ENCODE measurements at regions not wholly inside any gene's neighbourhood (a gene's known extent, or its start where the extent isn't known, plus 50 kb on each side); places are given as distances from the start of the nearest gene placed in this dataset.

DNA sequence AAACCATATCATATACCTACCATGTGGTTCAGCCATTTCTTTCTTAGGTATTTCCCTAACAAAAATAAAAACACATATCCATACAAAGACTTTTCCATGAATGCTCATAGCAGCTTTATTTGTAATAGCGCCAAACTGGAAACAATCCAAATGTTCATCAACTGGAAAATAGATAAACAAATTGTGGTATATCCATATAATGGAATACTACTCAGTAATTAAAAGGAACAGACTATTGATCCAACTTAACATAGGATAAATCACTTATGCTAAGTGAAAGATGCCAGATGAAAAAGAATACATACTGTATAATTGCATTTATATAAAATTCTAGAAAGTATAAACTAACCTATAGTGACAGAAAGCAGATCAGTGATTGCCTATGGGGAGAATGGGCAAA is 323.3 kb downstream of the BUD13 start:
- H3K4me3 Mint-ChIP-seq (ENCODE audit: low read depth), result no peak overlapping the region
- H3K36me3 Mint-ChIP-seq (ENCODE audit: insufficient read depth), result no peaks in the 10 kb centered on the region
- H3K4me1 Mint-ChIP-seq (ENCODE audit: low read depth), result no peaks in the 10 kb centered on the region
- H3K27ac Mint-ChIP-seq, result no peak overlapping the region
- peaks cover 7% of the 10 kb centered on the region for H3K9me3 Mint-ChIP-seq (ENCODE audit: low read depth)
- TF ChIP-seq, protein P1, sequence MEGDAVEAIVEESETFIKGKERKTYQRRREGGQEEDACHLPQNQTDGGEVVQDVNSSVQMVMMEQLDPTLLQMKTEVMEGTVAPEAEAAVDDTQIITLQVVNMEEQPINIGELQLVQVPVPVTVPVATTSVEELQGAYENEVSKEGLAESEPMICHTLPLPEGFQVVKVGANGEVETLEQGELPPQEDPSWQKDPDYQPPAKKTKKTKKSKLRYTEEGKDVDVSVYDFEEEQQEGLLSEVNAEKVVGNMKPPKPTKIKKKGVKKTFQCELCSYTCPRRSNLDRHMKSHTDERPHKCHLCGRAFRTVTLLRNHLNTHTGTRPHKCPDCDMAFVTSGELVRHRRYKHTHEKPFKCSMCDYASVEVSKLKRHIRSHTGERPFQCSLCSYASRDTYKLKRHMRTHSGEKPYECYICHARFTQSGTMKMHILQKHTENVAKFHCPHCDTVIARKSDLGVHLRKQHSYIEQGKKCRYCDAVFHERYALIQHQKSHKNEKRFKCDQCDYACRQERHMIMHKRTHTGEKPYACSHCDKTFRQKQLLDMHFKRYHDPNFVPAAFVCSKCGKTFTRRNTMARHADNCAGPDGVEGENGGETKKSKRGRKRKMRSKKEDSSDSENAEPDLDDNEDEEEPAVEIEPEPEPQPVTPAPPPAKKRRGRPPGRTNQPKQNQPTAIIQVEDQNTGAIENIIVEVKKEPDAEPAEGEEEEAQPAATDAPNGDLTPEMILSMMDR (IDR thresholded peaks at IDR 0.05; ENCODE audit: unreplicated experiment), result no peak
- H3K27me3 Mint-ChIP-seq, result peaks cover 15% of the 10 kb centered on the region
- DNase-seq (ENCODE audit: low spot score, unreplicated experiment), result no peak

DNA sequence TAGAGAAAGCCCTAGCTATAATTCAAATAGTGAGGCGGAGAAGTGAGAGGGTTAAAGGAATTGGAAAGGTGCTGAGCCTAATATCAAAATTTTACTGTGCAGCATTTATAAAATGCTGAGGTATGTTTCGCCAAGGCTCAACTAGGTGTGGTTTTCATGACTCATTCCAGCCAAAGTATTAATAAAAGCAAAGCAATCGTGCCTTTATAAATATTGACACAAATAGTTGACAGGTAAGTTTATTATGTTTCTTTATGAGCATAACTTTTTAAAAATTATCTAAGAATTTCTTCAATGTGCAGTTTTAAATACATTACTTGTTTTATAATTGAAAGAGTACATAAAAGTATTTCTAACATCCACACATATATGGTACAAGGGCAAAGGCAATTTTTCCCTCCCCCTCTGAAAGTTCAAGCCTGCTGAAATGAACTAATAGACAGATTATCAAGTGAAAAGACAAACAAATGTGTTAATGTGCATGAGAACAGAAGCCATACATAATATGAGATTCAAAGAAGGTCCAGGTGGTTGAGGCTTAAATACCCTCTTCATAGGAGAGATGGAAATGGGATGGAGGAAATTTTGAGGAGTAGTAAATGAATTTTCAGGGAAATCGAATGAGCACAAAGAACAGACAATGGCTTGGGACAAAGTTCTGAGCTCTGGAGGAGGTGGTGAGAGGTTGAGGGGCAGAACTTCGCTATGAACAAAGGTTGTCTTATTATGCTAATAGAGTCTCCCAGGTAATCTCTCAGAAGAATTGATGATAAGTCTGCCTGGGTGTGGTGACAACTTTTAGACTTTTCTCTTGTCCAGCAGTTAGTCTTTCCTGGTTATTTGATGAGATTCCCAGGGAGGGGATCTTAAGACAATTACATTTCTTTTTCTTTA is 326.5 kb downstream of the BUD13 start:
- DNase-seq (ENCODE audit: low spot score, unreplicated experiment), result no peak
- H3K27me3 Mint-ChIP-seq, result peaks cover 11% of the 10 kb centered on the region
- H3K4me3 Mint-ChIP-seq (ENCODE audit: low read depth), result no peak overlapping the region
- H3K27ac Mint-ChIP-seq, result no peak overlapping the region
- no peaks in the 10 kb centered on the region for H3K4me1 Mint-ChIP-seq (ENCODE audit: low read depth)
- no peaks in the 10 kb centered on the region for H3K36me3 Mint-ChIP-seq (ENCODE audit: insufficient read depth)
- peaks cover 8% of the 10 kb centered on the region for H3K9me3 Mint-ChIP-seq (ENCODE audit: low read depth)
- TF ChIP-seq, protein P1 (IDR thresholded peaks at IDR 0.05; ENCODE audit: unreplicated experiment), result no peak

DNA sequence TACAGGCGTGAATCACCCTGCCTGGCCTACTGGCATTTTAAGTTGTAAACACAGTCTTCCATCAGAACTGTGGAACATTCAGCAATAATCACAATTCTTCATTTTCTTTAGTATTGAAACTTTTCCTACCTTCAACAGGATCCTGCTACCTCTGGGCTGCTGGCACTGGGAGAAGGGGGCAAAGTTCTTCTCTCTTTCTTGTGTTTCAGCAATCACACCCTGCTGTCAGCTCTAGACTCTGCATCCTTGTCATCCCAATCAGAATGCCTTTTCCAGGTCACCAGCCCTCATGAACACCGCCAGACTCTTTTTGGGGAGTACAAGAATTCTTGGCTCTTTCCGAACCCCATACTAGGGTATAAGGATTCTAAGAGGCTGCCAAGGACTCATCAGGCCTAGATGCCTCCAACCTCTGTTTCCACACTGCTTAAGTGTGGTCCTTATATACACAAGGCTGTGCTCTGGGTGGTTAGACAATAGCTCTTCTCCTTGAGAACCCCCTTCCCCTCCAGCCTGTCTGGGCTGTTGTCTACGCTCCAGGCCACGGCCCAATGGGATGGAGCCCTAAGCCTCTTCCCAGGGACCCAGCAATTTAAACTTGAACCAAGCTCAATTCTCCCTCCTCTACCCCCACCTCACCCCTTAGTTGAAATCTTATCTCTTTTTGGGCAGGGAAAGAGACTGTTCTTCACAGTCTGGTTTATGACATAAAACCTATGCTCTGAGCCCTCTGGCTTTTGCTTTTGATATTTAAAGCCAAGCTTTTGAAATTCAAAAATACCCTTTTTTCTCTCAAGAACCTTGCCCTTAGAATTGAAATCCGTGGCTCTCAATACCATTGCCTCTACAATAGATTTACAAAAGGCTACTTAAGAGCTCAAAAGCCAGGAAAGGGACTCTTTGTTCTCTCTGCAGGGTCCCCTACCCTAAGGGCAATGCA is 327.4 kb downstream of the BUD13 start:
- Mint-ChIP-seq H3K36me3 (ENCODE audit: insufficient read depth) (no peaks in the 10 kb centered on the region), H3K27ac (no peak overlapping the region), H3K9me3 (ENCODE audit: low read depth) (peaks cover 12% of the 10 kb centered on the region), H3K4me1 (ENCODE audit: low read depth) (no peaks in the 10 kb centered on the region), H3K27me3 (peaks cover 11% of the 10 kb centered on the region), H3K4me3 (ENCODE audit: low read depth) (no peak overlapping the region)
- DNase-seq (ENCODE audit: low spot score, unreplicated experiment), result no peak
- TF ChIP-seq, protein P1 (IDR thresholded peaks at IDR 0.05; ENCODE audit: unreplicated experiment), result no peak

DNA sequence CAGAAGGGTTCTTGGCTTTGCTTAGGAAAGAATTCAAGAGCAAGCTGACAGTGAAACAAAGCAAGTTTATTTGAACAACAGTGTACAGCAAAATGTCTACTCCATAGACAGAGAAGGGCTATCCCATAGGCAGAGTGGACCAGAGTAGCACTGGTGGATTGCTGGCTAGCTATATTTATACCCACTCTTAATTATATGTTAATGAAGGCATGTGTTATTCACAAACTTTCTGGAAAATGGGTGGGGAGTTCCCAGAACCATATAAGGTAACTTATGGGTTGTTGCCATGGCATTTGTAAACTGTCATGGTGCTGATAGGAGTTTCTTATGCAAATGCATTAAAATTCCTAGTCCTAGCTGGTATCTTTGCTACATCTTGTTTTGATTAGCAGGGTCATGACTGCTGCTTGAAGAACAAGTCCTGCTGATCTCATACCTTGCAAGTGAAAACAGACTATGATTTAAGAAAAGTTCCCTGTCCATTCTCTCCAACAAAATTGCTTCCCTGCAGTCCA is 330.5 kb downstream of the BUD13 start:
- TF ChIP-seq, protein P1 (IDR thresholded peaks at IDR 0.05; ENCODE audit: unreplicated experiment), result no peak
- no peak for DNase-seq (ENCODE audit: low spot score, unreplicated experiment)
- Mint-ChIP-seq H3K9me3 (ENCODE audit: low read depth) (peaks cover 13% of the 10 kb centered on the region), H3K4me3 (ENCODE audit: low read depth) (no peak overlapping the region), H3K36me3 (ENCODE audit: insufficient read depth) (no peaks in the 10 kb centered on the region), H3K27ac (no peak overlapping the region), H3K27me3 (peaks cover 17% of the 10 kb centered on the region), H3K4me1 (ENCODE audit: low read depth) (no peaks in the 10 kb centered on the region)

DNA sequence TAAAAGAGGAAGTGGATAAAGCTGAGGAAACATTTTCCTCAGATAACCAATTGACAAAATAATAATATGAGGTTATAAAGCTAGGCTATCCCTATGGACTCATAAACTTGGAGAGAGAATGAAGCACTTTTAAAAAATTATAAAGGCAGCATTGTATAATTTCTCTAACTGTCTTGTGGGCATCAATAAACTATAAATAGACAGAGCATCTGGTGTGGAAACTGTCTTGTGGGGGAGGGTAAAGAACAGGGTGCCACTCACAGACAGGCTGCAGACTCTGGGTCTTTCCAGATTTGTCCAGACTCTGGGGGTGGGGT is 333.5 kb downstream of the BUD13 start:
- Mint-ChIP-seq H3K4me3 (ENCODE audit: low read depth) (no peak overlapping the region), H3K4me1 (ENCODE audit: low read depth) (no peaks in the 10 kb centered on the region), H3K36me3 (ENCODE audit: insufficient read depth) (no peaks in the 10 kb centered on the region), H3K9me3 (ENCODE audit: low read depth) (peaks cover 13% of the 10 kb centered on the region), H3K27ac (no peak overlapping the region), H3K27me3 (peaks cover 11% of the 10 kb centered on the region)
- TF ChIP-seq, protein P1 (IDR thresholded peaks at IDR 0.05; ENCODE audit: unreplicated experiment), result no peak
- DNase-seq (ENCODE audit: low spot score, unreplicated experiment), result no peak

Measured in progenitor cell of endocrine pancreas (in vitro differentiated cells).